ENCODE measurements at regions not wholly inside any gene's neighbourhood (a gene's known extent, or its start where the extent isn't known, plus 50 kb on each side); places are given as distances from the start of the nearest gene placed in this dataset.

GRCh38 chr1:79561521-79561978 lies 555.0 kb upstream of the ADGRL4 start:
- no TSS peak for BruUV-seq (replicated peaks)
- H3K9me3 ChIP-seq (ENCODE audit: low read length), result peaks cover 75% of the 10 kb centered on the region
- in situ Hi-C loops (cut with HindIII; ENCODE audit: extremely low pct_ligation_motif_present, low pct_unique_long_range_greater_than_20kb) (no loop called here), intact Hi-C loops (cut with micrococcal nuclease; ENCODE audit: unreplicated experiment) (no loop called here)
- H3K9ac ChIP-seq (ENCODE audit: insufficient read depth, low read depth, low read length), result no peak overlapping the region
- H3K27ac ChIP-seq (ENCODE audit: extremely low read length, insufficient read depth, low read length), result no peak overlapping the region
- TF ChIP-seq MNT (IDR thresholded peaks at IDR 0.05) (peak; percentile 56), ZEB1 (IDR thresholded peaks at IDR 0.05; ENCODE audit: insufficient replicate concordance, low read depth) (no peak)
- ChIA-PET POLR2A (no interaction called here), CTCF (ENCODE audit: low intra/inter-chr PET ratio, low total read pairs) (no interaction called here)
- H2AFZ ChIP-seq (ENCODE audit: low read length), result no peak overlapping the region
- H3K4me1 ChIP-seq (ENCODE audit: insufficient read depth, low read length), result no peaks in the 10 kb centered on the region
- no CpG with 5 or more reads among the region's 17 CpGs for WGBS (ENCODE audit: low lambda C conversion rate)
- DNase-seq (ENCODE audit: low spot score) (no peak), ATAC-seq (no peak), FAIRE-seq (no peak)
- no peaks in the 10 kb centered on the region for H3K36me3 ChIP-seq (replicated peaks in 1 of 2; ENCODE audit: control insufficient read depth in 1 of 2, insufficient read depth in 2 of 2, low read length in 2 of 2)
- no peaks in the 10 kb centered on the region for H4K20me1 ChIP-seq (ENCODE audit: insufficient read depth, low read length)
- H3K79me2 ChIP-seq (ENCODE audit: insufficient read depth, low read length), result no peaks in the 10 kb centered on the region
- no peak overlapping the region for H3K4me2 ChIP-seq (ENCODE audit: low read depth, low read length)
- no peak overlapping the region for H3K4me3 ChIP-seq (replicated peaks in 1 of 3; ENCODE audit: insufficient read depth in 1 of 3, low read depth in 2 of 3, low read length in 3 of 3)
- H3K27me3 ChIP-seq (ENCODE audit: control insufficient read depth in 1 of 2, insufficient read depth in 2 of 2, low read length in 2 of 2), result no peaks in the 10 kb centered on the region

- in situ Hi-C loops (cut with HindIII; ENCODE audit: extremely low pct_ligation_motif_present, low pct_unique_long_range_greater_than_20kb), result no loop called here
Measured at GRCh38 chr1:79556189-79556588, 549.7 kb upstream of the ADGRL4 start.

More at GRCh38 chr1:79556189-79556588, 549.7 kb upstream of the ADGRL4 start:
- H3K27me3 ChIP-seq (ENCODE audit: control insufficient read depth in 1 of 2, insufficient read depth in 2 of 2, low read length in 2 of 2), result no peaks in the 10 kb centered on the region
- no peaks in the 10 kb centered on the region for H3K79me2 ChIP-seq (ENCODE audit: insufficient read depth, low read length)
- H3K4me3 ChIP-seq (replicated peaks in 1 of 3; ENCODE audit: insufficient read depth in 1 of 3, low read depth in 2 of 3, low read length in 3 of 3), result no peak overlapping the region
- H3K4me2 ChIP-seq (ENCODE audit: low read depth, low read length), result no peak overlapping the region
- H3K27ac ChIP-seq (ENCODE audit: extremely low read length, insufficient read depth, low read length), result no peak overlapping the region
- H2AFZ ChIP-seq (ENCODE audit: low read length), result no peak overlapping the region
- peaks cover 81% of the 10 kb centered on the region for H3K9me3 ChIP-seq (ENCODE audit: low read length)
- intact Hi-C loops (cut with micrococcal nuclease; ENCODE audit: unreplicated experiment), result no loop called here
- H3K4me1 ChIP-seq (ENCODE audit: insufficient read depth, low read length), result no peaks in the 10 kb centered on the region
- no peaks in the 10 kb centered on the region for H3K36me3 ChIP-seq (replicated peaks in 1 of 2; ENCODE audit: control insufficient read depth in 1 of 2, insufficient read depth in 2 of 2, low read length in 2 of 2)
- TF ChIP-seq ARNT2 (CRISPR knock-in tag; IDR thresholded peaks at IDR 0.05; ENCODE audit: low read depth), result no peak
- TF ChIP-seq BHLHE40 (IDR thresholded peaks at IDR 0.05; ENCODE audit: low read length), result no peak
- no peak for TF ChIP-seq ZNF782 (CRISPR knock-in tag; IDR thresholded peaks at IDR 0.05; ENCODE audit: borderline replicate concordance)
- TF ChIP-seq ZNF484 (CRISPR knock-in tag; IDR thresholded peaks at IDR 0.05; ENCODE audit: borderline replicate concordance, low read depth), result no peak
- TF ChIP-seq FOXA1 (IDR thresholded peaks at IDR 0.05), result no peak
- TF ChIP-seq FOXA1 (CRISPR knock-in tag; IDR thresholded peaks at IDR 0.05), result no peak
- TF ChIP-seq PAF1 (CRISPR knock-in tag; IDR thresholded peaks at IDR 0.05), result no peak
- no peak for TF ChIP-seq ZNF530 (CRISPR knock-in tag; IDR thresholded peaks at IDR 0.05; ENCODE audit: low read depth)
- TF ChIP-seq ZNF337 (CRISPR knock-in tag; IDR thresholded peaks at IDR 0.05; ENCODE audit: borderline replicate concordance, low read depth), result no peak
- TF ChIP-seq SP2 (CRISPR knock-in tag; IDR thresholded peaks at IDR 0.05), result no peak
- no peak for TF ChIP-seq AGO1 (IDR thresholded peaks at IDR 0.05; ENCODE audit: low read depth, low read length, poor library complexity, severe bottlenecking)
- no peak for TF ChIP-seq IKZF4 (CRISPR knock-in tag; IDR thresholded peaks at IDR 0.05; ENCODE audit: borderline replicate concordance, low read depth, not compliant biosample characterization)
- no peak for ATAC-seq
- H3K9ac ChIP-seq (ENCODE audit: insufficient read depth, low read depth, low read length), result no peak overlapping the region
- ChIA-PET CTCF (ENCODE audit: low intra/inter-chr PET ratio, low total read pairs) (no interaction called here), POLR2A (no interaction called here)
- FAIRE-seq, result no peak
- no TSS peak for BruUV-seq (replicated peaks)
- DNase-seq (ENCODE audit: low spot score), result no peak
- H4K20me1 ChIP-seq (ENCODE audit: insufficient read depth, low read length), result no peaks in the 10 kb centered on the region

Measured in HepG2 (cell line).